Thoracic aorta (tissue), 2 donors: ENCODE measurements at regions not wholly inside any gene's neighbourhood (a gene's known extent, or its start where the extent isn't known, plus 50 kb on each side); places are given as distances from the start of the nearest gene placed in this dataset.

Experiments used
- ATAC-seq: fragments of 150-250 bp; one replicate; pipeline ENCODE4 v1.8.0; 2017; ENCODE audit warnings: low read depth; ENCODE audit not compliant: insufficient number of reproducible peaks, low FRiP score
- DNase-seq: peaks from one replicate; pipeline ENCODE4 v3.0.0-alpha.2; 2020; ENCODE audit warnings: low spot score
- H3K27ac ChIP-seq, 2 donors: fragments of 200-600 bp; sonication (generic); 1 replicate in 1 of 2; 2 replicates in 1 of 2; pipeline ENCODE4 v1.5.1; 2016; ENCODE audit warnings: mild to moderate bottlenecking in 2 of 2, moderate library complexity in 2 of 2
- H3K27me3 ChIP-seq: fragments of 200-600 bp; sonication (generic); replicated peaks from 2 replicates; pipeline ENCODE4 v1.6.0; 2016; ENCODE audit warnings: mild to moderate bottlenecking; ENCODE audit not compliant: insufficient read depth
- H3K36me3 ChIP-seq: fragments of 200-600 bp; sonication (generic); one replicate; pipeline ENCODE4 v1.5.1; 2016
- H3K4me1 ChIP-seq, 2 donors: fragments of 200-600 bp; sonication (generic); 1 replicate in 1 of 2; 2 replicates in 1 of 2; pipeline versions ENCODE4 v1.5.1 to v1.6.0; 2016; ENCODE audit warnings: low read depth in 2 of 2, mild to moderate bottlenecking in 1 of 2; ENCODE audit not compliant: control insufficient read depth in 1 of 2
- H3K4me3 ChIP-seq: fragments of 200-600 bp; sonication (generic); 2 replicates; pipeline ENCODE4 v1.5.1; 2016; ENCODE audit warnings: mild to moderate bottlenecking
- H3K9me3 ChIP-seq: fragments of 200-600 bp; sonication (generic); 2 replicates; pipeline ENCODE4 v1.5.1; 2016
- TF ChIP-seq, protein P1 (sequence below): fragments of 200-600 bp; sonication (generic); IDR thresholded peaks from one replicate; pipeline ENCODE4 v1.5.1; 2019; ENCODE audit warnings: antibody characterized with exemption

GRCh38 chr14:82341261-82341810 is 807.7 kb upstream of the SEL1L start:
- no peaks in the 10 kb centered on the region for H3K9me3 ChIP-seq
- H3K4me1 ChIP-seq = no peaks in the 10 kb centered on the region
- ATAC-seq = no peak
- H3K36me3 ChIP-seq = no peaks in the 10 kb centered on the region
- no peak overlapping the region for H3K4me3 ChIP-seq
- H3K27me3 ChIP-seq = no peaks in the 10 kb centered on the region
- H3K27ac ChIP-seq = no peak overlapping the region
- no peak for DNase-seq
- TF ChIP-seq, protein P1, sequence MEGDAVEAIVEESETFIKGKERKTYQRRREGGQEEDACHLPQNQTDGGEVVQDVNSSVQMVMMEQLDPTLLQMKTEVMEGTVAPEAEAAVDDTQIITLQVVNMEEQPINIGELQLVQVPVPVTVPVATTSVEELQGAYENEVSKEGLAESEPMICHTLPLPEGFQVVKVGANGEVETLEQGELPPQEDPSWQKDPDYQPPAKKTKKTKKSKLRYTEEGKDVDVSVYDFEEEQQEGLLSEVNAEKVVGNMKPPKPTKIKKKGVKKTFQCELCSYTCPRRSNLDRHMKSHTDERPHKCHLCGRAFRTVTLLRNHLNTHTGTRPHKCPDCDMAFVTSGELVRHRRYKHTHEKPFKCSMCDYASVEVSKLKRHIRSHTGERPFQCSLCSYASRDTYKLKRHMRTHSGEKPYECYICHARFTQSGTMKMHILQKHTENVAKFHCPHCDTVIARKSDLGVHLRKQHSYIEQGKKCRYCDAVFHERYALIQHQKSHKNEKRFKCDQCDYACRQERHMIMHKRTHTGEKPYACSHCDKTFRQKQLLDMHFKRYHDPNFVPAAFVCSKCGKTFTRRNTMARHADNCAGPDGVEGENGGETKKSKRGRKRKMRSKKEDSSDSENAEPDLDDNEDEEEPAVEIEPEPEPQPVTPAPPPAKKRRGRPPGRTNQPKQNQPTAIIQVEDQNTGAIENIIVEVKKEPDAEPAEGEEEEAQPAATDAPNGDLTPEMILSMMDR = no peak

- TF ChIP-seq, protein P1 = no peak
- H3K9me3 ChIP-seq = no peaks in the 10 kb centered on the region
- H3K27me3 ChIP-seq = no peaks in the 10 kb centered on the region
- H3K4me3 ChIP-seq = no peak overlapping the region
- no peaks in the 10 kb centered on the region for H3K4me1 ChIP-seq
- no peak overlapping the region for H3K27ac ChIP-seq
- DNase-seq = no peak
- no peaks in the 10 kb centered on the region for H3K36me3 ChIP-seq
- ATAC-seq = no peak
Observed at GRCh38 chr14:82342596-82342995, 808.9 kb upstream of the SEL1L start.

- no peak overlapping the region for H3K27ac ChIP-seq
- no peaks in the 10 kb centered on the region for H3K36me3 ChIP-seq
- TF ChIP-seq, protein P1 = no peak
- no peaks in the 10 kb centered on the region for H3K9me3 ChIP-seq
- H3K27me3 ChIP-seq = no peaks in the 10 kb centered on the region
- ATAC-seq = no peak
- DNase-seq = no peak
- H3K4me1 ChIP-seq = no peaks in the 10 kb centered on the region
- H3K4me3 ChIP-seq = no peak overlapping the region
Observed at GRCh38 chr14:82345184-82345583, 811.5 kb upstream of the SEL1L start.

DNA sequence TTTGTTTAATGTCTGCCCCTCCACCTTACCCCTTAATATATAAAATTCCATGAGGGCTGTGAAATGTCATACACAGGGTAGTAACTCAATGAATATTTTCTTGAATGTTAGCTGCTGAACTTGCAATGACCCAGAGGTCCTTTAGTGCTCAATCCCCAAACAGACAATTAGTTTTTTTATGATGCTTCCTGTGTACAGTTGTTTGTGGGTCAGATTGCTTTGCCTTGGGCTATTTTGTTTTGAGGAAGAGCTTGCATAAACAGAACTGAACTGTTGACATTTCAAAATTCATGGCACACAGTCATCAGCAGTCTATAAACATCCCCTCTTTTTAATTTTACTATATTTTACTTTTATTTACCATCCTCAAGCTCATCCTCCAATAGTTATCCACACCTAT is 820.5 kb upstream of the SEL1L start:
- DNase-seq = no peak
- ATAC-seq = no peak
- Histone ChIP-seq H3K27me3 (no peaks in the 10 kb centered on the region), H3K36me3 (no peaks in the 10 kb centered on the region), H3K4me3 (no peak overlapping the region), H3K27ac (no peak overlapping the region), H3K4me1 (no peaks in the 10 kb centered on the region), H3K9me3 (no peaks in the 10 kb centered on the region)
- TF ChIP-seq, protein P1 = no peak

DNA sequence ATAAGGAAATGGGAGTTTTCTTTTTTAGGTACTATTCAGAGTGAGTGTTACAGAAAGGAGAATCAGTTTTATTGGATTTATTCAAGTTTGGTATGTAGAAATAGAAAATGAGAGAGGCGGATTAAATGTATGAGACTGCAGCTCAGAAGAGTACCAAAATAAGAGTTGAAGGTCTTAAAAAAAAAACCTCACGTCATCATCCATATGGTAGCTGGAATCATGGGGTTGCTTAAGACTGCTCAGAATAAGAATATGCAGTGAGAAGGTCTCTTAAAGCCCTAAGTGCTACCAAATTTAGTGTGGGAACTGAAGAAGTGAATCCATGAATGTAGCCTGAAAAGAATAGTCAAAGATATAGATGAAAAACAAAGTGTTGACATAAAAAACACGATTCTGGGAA is 825.5 kb upstream of the SEL1L start:
- no peak for ATAC-seq
- Histone ChIP-seq H3K27me3 (no peaks in the 10 kb centered on the region), H3K36me3 (no peaks in the 10 kb centered on the region), H3K4me1 (peaks cover 0 to 9% of the 10 kb centered on the region in 2 donors), H3K27ac (no peak overlapping the region), H3K4me3 (no peak overlapping the region), H3K9me3 (no peaks in the 10 kb centered on the region)
- DNase-seq = no peak
- TF ChIP-seq, protein P1 = no peak
